Activated CD8-positive, alpha-beta memory T cell treated with anti-CD3 and anti-CD28 coated beads for 24 hours (primary cell): ENCODE measurements at regions not wholly inside any gene's neighbourhood (a gene's known extent, or its start where the extent isn't known, plus 50 kb on each side); places are given as distances from the start of the nearest gene placed in this dataset.

Experiments
- DNase-seq: peaks from one replicate; pipeline ENCODE4 v3.0.0-alpha.2; 2020

- DNase-seq = no peak
Observed at GRCh38 chrX:118167361-118167760, 50.8 kb upstream of the KLHL13 start.

GRCh38 chrX:118171356-118171755 is 54.7 kb upstream of the KLHL13 start:
- no peak for DNase-seq

GRCh38 chrX:118174516-118175098 is 58.0 kb upstream of the KLHL13 start:
- no peak for DNase-seq

- DNase-seq = no peak
Observed at GRCh38 chrX:118177708-118178107, 61.1 kb upstream of the KLHL13 start.

GRCh38 chrX:118178450-118178849 is 61.8 kb upstream of the KLHL13 start:
- no peak for DNase-seq

GRCh38 chrX:118179161-118179560 is 62.6 kb upstream of the KLHL13 start:
- DNase-seq = no peak

- DNase-seq = no peak
Observed at GRCh38 chrX:118179718-118180117, 63.1 kb upstream of the KLHL13 start.

- DNase-seq = no peak
Observed at GRCh38 chrX:118181030-118181429, 64.4 kb upstream of the KLHL13 start.

GRCh38 chrX:118182025-118182424 is 65.4 kb upstream of the KLHL13 start:
- DNase-seq = no peak

- no peak for DNase-seq
Observed at GRCh38 chrX:118182681-118183080, 66.1 kb upstream of the KLHL13 start.

- DNase-seq = no peak
Observed at GRCh38 chrX:118183606-118184005, 67.0 kb upstream of the KLHL13 start.

GRCh38 chrX:118187100-118187499 is 70.5 kb upstream of the KLHL13 start:
- no peak for DNase-seq

- no peak for DNase-seq
Observed at GRCh38 chrX:118189000-118189399, 72.4 kb upstream of the KLHL13 start.

GRCh38 chrX:118189628-118190027 is 73.0 kb upstream of the KLHL13 start:
- DNase-seq = no peak

- no peak for DNase-seq
Observed at GRCh38 chrX:118197730-118198129, 81.1 kb upstream of the KLHL13 start.

GRCh38 chrX:118198577-118198976 is 82.0 kb upstream of the KLHL13 start:
- DNase-seq = no peak

- no peak for DNase-seq
Observed at GRCh38 chrX:118199997-118200396, 83.4 kb upstream of the KLHL13 start.

GRCh38 chrX:118205421-118206395 is 89.1 kb upstream of the KLHL13 start:
- DNase-seq = no peak

- DNase-seq = no peak
Observed at GRCh38 chrX:118207831-118208453, 91.3 kb upstream of the KLHL13 start.

- DNase-seq = no peak
Observed at GRCh38 chrX:118208481-118208880, 91.9 kb upstream of the KLHL13 start.

GRCh38 chrX:118211891-118212816 is 95.5 kb upstream of the KLHL13 start:
- DNase-seq = no peak

GRCh38 chrX:118212817-118213183 is 96.2 kb upstream of the KLHL13 start:
- DNase-seq = no peak

- DNase-seq = no peak
Observed at GRCh38 chrX:118215346-118215745, 98.7 kb upstream of the KLHL13 start.
